ENCODE measurements at regions not wholly inside any gene's neighbourhood (a gene's known extent, or its start where the extent isn't known, plus 50 kb on each side); places are given as distances from the start of the nearest gene placed in this dataset.
A peak's percentile ranks its signal among the peaks of the same experiment; 100 is the strongest.

GRCh38 chr11:69357458-69358397 is 63.8 kb downstream of the MYEOV start:
- intact Hi-C loops (cut with micrococcal nuclease), result no loop called here
- no peak overlapping the region for H3K27ac Mint-ChIP-seq (ENCODE audit: low read depth, unreplicated experiment)
- no peaks in the 10 kb centered on the region for H3K36me3 Mint-ChIP-seq (ENCODE audit: insufficient read depth, unreplicated experiment)
- no peaks in the 10 kb centered on the region for H3K9me3 Mint-ChIP-seq (ENCODE audit: unreplicated experiment)
- no peak for DNase-seq (ENCODE audit: unreplicated experiment)
- H3K4me1 Mint-ChIP-seq (ENCODE audit: insufficient read depth, unreplicated experiment), result peaks cover 3% of the 10 kb centered on the region
- no peak overlapping the region for H3K4me3 Mint-ChIP-seq (ENCODE audit: unreplicated experiment)
- POLR2A ChIA-PET, result no interaction called here
- CTCF ChIA-PET, result no interaction called here
- no peaks in the 10 kb centered on the region for H3K27me3 Mint-ChIP-seq (ENCODE audit: insufficient read depth, unreplicated experiment)
- BruUV-seq (replicated peaks), result no TSS peak
- no peak for TF ChIP-seq CTCF (IDR thresholded peaks at IDR 0.05; ENCODE audit: unreplicated experiment)

GRCh38 chr11:69358398-69359020 is 64.6 kb downstream of the MYEOV start:
- Mint-ChIP-seq H3K36me3 (ENCODE audit: insufficient read depth, unreplicated experiment) (no peaks in the 10 kb centered on the region), H3K4me3 (ENCODE audit: unreplicated experiment) (no peak overlapping the region), H3K27me3 (ENCODE audit: insufficient read depth, unreplicated experiment) (no peaks in the 10 kb centered on the region), H3K27ac (ENCODE audit: low read depth, unreplicated experiment) (no peak overlapping the region), H3K4me1 (ENCODE audit: insufficient read depth, unreplicated experiment) (no peaks in the 10 kb centered on the region), H3K9me3 (ENCODE audit: unreplicated experiment) (no peaks in the 10 kb centered on the region)
- no TSS peak for BruUV-seq (replicated peaks)
- no peak for TF ChIP-seq CTCF (IDR thresholded peaks at IDR 0.05; ENCODE audit: unreplicated experiment)
- intact Hi-C loops (cut with micrococcal nuclease), result no loop called here
- DNase-seq (ENCODE audit: unreplicated experiment), result no peak
- CTCF ChIA-PET, result no interaction called here
- POLR2A ChIA-PET, result no interaction called here

- CTCF ChIA-PET, result interaction anchor here (0.9 kb wide), 1 partner anchor 229 kb away, joined by 4 read pairs; no protein-coding TSS in a partner anchor
- no peaks in the 10 kb centered on the region for H3K9me3 Mint-ChIP-seq (ENCODE audit: unreplicated experiment)
- intact Hi-C loops (cut with micrococcal nuclease), result no loop called here
- H3K4me1 Mint-ChIP-seq (ENCODE audit: insufficient read depth, unreplicated experiment), result no peaks in the 10 kb centered on the region
- H3K27me3 Mint-ChIP-seq (ENCODE audit: insufficient read depth, unreplicated experiment), result no peaks in the 10 kb centered on the region
- H3K36me3 Mint-ChIP-seq (ENCODE audit: insufficient read depth, unreplicated experiment), result no peaks in the 10 kb centered on the region
- no peak overlapping the region for H3K27ac Mint-ChIP-seq (ENCODE audit: low read depth, unreplicated experiment)
- H3K4me3 Mint-ChIP-seq (ENCODE audit: unreplicated experiment), result no peak overlapping the region
- BruUV-seq (replicated peaks), result no TSS peak
- no peak for TF ChIP-seq CTCF (IDR thresholded peaks at IDR 0.05; ENCODE audit: unreplicated experiment)
- peak; percentile 64 for DNase-seq (ENCODE audit: unreplicated experiment)
- POLR2A ChIA-PET, result interaction anchor here (0.7 kb wide), 1 partner anchor 12 kb away, joined by 3 read pairs; no protein-coding TSS in a partner anchor
Measured at GRCh38 chr11:69359735-69360480, 66.0 kb downstream of the MYEOV start.

GRCh38 chr11:69360606-69361005 is 66.7 kb downstream of the MYEOV start:
- TF ChIP-seq CTCF (IDR thresholded peaks at IDR 0.05; ENCODE audit: unreplicated experiment), result no peak
- H3K27me3 Mint-ChIP-seq (ENCODE audit: insufficient read depth, unreplicated experiment), result no peaks in the 10 kb centered on the region
- CTCF ChIA-PET, result no interaction called here
- no peaks in the 10 kb centered on the region for H3K36me3 Mint-ChIP-seq (ENCODE audit: insufficient read depth, unreplicated experiment)
- no peaks in the 10 kb centered on the region for H3K4me1 Mint-ChIP-seq (ENCODE audit: insufficient read depth, unreplicated experiment)
- no TSS peak for BruUV-seq (replicated peaks)
- no peak overlapping the region for H3K4me3 Mint-ChIP-seq (ENCODE audit: unreplicated experiment)
- H3K9me3 Mint-ChIP-seq (ENCODE audit: unreplicated experiment), result no peaks in the 10 kb centered on the region
- intact Hi-C loops (cut with micrococcal nuclease), result no loop called here
- H3K27ac Mint-ChIP-seq (ENCODE audit: low read depth, unreplicated experiment), result no peak overlapping the region
- POLR2A ChIA-PET, result interaction anchor here (0.6 to 0.7 kb wide), 2 partner anchors 11 to 286 kb away, joined by 3 read pairs; no protein-coding TSS in a partner anchor
- DNase-seq (ENCODE audit: unreplicated experiment), result no peak

Measured in MCF 10A (cell line).